ENCODE measurements at regions not wholly inside any gene's neighbourhood (a gene's known extent, or its start where the extent isn't known, plus 50 kb on each side); places are given as distances from the start of the nearest gene placed in this dataset.

- no peak for DNase-seq
- Mint-ChIP-seq H3K36me3 (no peaks in the 10 kb centered on the region), H3K9me3 (peaks cover 2% of the 10 kb centered on the region), H3K27ac (no peak overlapping the region), H3K4me1 (no peaks in the 10 kb centered on the region), H3K4me3 (no peak overlapping the region), H3K27me3 (no peaks in the 10 kb centered on the region)
These were observed 201.0 kb downstream of the BARX2 start for GRCh38 chr11:129576652-129577051.

GRCh38 chr11:129578006-129578405 is 202.4 kb downstream of the BARX2 start:
- H3K4me3 Mint-ChIP-seq: no peak overlapping the region
- no peaks in the 10 kb centered on the region for H3K27me3 Mint-ChIP-seq
- no peak overlapping the region for H3K27ac Mint-ChIP-seq
- H3K4me1 Mint-ChIP-seq: no peaks in the 10 kb centered on the region
- H3K9me3 Mint-ChIP-seq: peaks cover 2% of the 10 kb centered on the region
- no peak for DNase-seq
- no peaks in the 10 kb centered on the region for H3K36me3 Mint-ChIP-seq

GRCh38 chr11:129580278-129580677 is 204.6 kb downstream of the BARX2 start:
- Mint-ChIP-seq H3K27me3 (no peaks in the 10 kb centered on the region), H3K27ac (no peak overlapping the region), H3K4me3 (no peak overlapping the region)

GRCh38 chr11:129584316-129584715 is 208.7 kb downstream of the BARX2 start:
- Mint-ChIP-seq H3K4me3 (no peak overlapping the region), H3K27me3 (no peaks in the 10 kb centered on the region), H3K36me3 (no peaks in the 10 kb centered on the region), H3K27ac (no peak overlapping the region), H3K9me3 (no peaks in the 10 kb centered on the region), H3K4me1 (no peaks in the 10 kb centered on the region)
- no peak for DNase-seq

More at GRCh38 chr11:129580278-129580677, 204.6 kb downstream of the BARX2 start:
- H3K36me3 Mint-ChIP-seq: no peaks in the 10 kb centered on the region
- no peaks in the 10 kb centered on the region for H3K4me1 Mint-ChIP-seq
- H3K9me3 Mint-ChIP-seq: no peaks in the 10 kb centered on the region
- no peak for DNase-seq

- DNase-seq: no peak
- Mint-ChIP-seq H3K27me3 (peaks cover 5% of the 10 kb centered on the region), H3K27ac (no peak overlapping the region), H3K4me3 (no peak overlapping the region), H3K4me1 (no peaks in the 10 kb centered on the region), H3K9me3 (no peaks in the 10 kb centered on the region), H3K36me3 (no peaks in the 10 kb centered on the region)
These were observed 213.7 kb downstream of the BARX2 start for GRCh38 chr11:129589190-129589860.

GRCh38 chr11:129590030-129590752 is 214.5 kb downstream of the BARX2 start:
- H3K27ac Mint-ChIP-seq: no peak overlapping the region
- no peak overlapping the region for H3K4me3 Mint-ChIP-seq
- no peaks in the 10 kb centered on the region for H3K36me3 Mint-ChIP-seq
- no peak for DNase-seq
- H3K9me3 Mint-ChIP-seq: no peaks in the 10 kb centered on the region
- H3K27me3 Mint-ChIP-seq: peaks cover 5% of the 10 kb centered on the region
- no peaks in the 10 kb centered on the region for H3K4me1 Mint-ChIP-seq

- H3K36me3 Mint-ChIP-seq: no peaks in the 10 kb centered on the region
- no peaks in the 10 kb centered on the region for H3K9me3 Mint-ChIP-seq
These were observed 215.3 kb downstream of the BARX2 start for GRCh38 chr11:129590753-129591475.

GRCh38 chr11:129591527-129591926 is 215.9 kb downstream of the BARX2 start:
- Mint-ChIP-seq H3K36me3 (no peaks in the 10 kb centered on the region), H3K27ac (no peak overlapping the region), H3K27me3 (peaks cover 5% of the 10 kb centered on the region), H3K9me3 (peaks cover 2% of the 10 kb centered on the region), H3K4me1 (no peaks in the 10 kb centered on the region), H3K4me3 (no peak overlapping the region)
- no peak for DNase-seq

More at GRCh38 chr11:129590753-129591475, 215.3 kb downstream of the BARX2 start:
- no peak overlapping the region for H3K4me3 Mint-ChIP-seq
- no peak overlapping the region for H3K27ac Mint-ChIP-seq
- no peak for DNase-seq
- peaks cover 5% of the 10 kb centered on the region for H3K27me3 Mint-ChIP-seq
- no peaks in the 10 kb centered on the region for H3K4me1 Mint-ChIP-seq

- DNase-seq: no peak
- no peaks in the 10 kb centered on the region for H3K4me1 Mint-ChIP-seq
- no peaks in the 10 kb centered on the region for H3K36me3 Mint-ChIP-seq
- peaks cover 5% of the 10 kb centered on the region for H3K27me3 Mint-ChIP-seq
- H3K9me3 Mint-ChIP-seq: peaks cover 2% of the 10 kb centered on the region
- no peak overlapping the region for H3K4me3 Mint-ChIP-seq
- no peak overlapping the region for H3K27ac Mint-ChIP-seq
These were observed 216.5 kb downstream of the BARX2 start for GRCh38 chr11:129592191-129592590.

GRCh38 chr11:129593098-129593497 is 217.4 kb downstream of the BARX2 start:
- H3K4me3 Mint-ChIP-seq: no peak overlapping the region
- H3K4me1 Mint-ChIP-seq: no peaks in the 10 kb centered on the region
- no peaks in the 10 kb centered on the region for H3K36me3 Mint-ChIP-seq
- peaks cover 2% of the 10 kb centered on the region for H3K9me3 Mint-ChIP-seq
- no peak for DNase-seq
- peaks cover 5% of the 10 kb centered on the region for H3K27me3 Mint-ChIP-seq
- H3K27ac Mint-ChIP-seq: no peak overlapping the region

GRCh38 chr11:129595038-129595962 is 219.7 kb downstream of the BARX2 start:
- Mint-ChIP-seq H3K27ac (no peak overlapping the region), H3K9me3 (peaks cover 7% of the 10 kb centered on the region), H3K36me3 (no peaks in the 10 kb centered on the region), H3K4me3 (no peak overlapping the region), H3K27me3 (peaks cover 12% of the 10 kb centered on the region), H3K4me1 (no peaks in the 10 kb centered on the region)
- no peak for DNase-seq

- no peak overlapping the region for H3K4me3 Mint-ChIP-seq
These were observed 219.3 kb upstream of the TMEM45B start for GRCh38 chr11:129596351-129596750.

GRCh38 chr11:129598378-129598777 is 217.3 kb upstream of the TMEM45B start:
- H3K4me3 Mint-ChIP-seq: no peak overlapping the region
- DNase-seq: no peak
- peaks cover 6% of the 10 kb centered on the region for H3K27me3 Mint-ChIP-seq
- H3K4me1 Mint-ChIP-seq: no peaks in the 10 kb centered on the region
- no peak overlapping the region for H3K27ac Mint-ChIP-seq
- H3K9me3 Mint-ChIP-seq: peaks cover 9% of the 10 kb centered on the region
- H3K36me3 Mint-ChIP-seq: no peaks in the 10 kb centered on the region

More at GRCh38 chr11:129596351-129596750, 219.3 kb upstream of the TMEM45B start:
- no peak for DNase-seq
- Mint-ChIP-seq H3K36me3 (no peaks in the 10 kb centered on the region), H3K4me1 (no peaks in the 10 kb centered on the region), H3K27ac (no peak overlapping the region), H3K9me3 (peaks cover 9% of the 10 kb centered on the region), H3K27me3 (peaks cover 12% of the 10 kb centered on the region)

GRCh38 chr11:129605815-129606214 is 209.8 kb upstream of the TMEM45B start:
- Mint-ChIP-seq H3K36me3 (no peaks in the 10 kb centered on the region), H3K4me3 (no peak overlapping the region)
- no peak for DNase-seq

More at GRCh38 chr11:129605815-129606214, 209.8 kb upstream of the TMEM45B start:
- H3K27ac Mint-ChIP-seq: no peak overlapping the region
- no peaks in the 10 kb centered on the region for H3K27me3 Mint-ChIP-seq
- H3K4me1 Mint-ChIP-seq: no peaks in the 10 kb centered on the region
- H3K9me3 Mint-ChIP-seq: peaks cover 2% of the 10 kb centered on the region
